ENCODE measurements at regions not wholly inside any gene's neighbourhood (a gene's known extent, or its start where the extent isn't known, plus 50 kb on each side); places are given as distances from the start of the nearest gene placed in this dataset.
"Not testable (repeated sequence)": the region's sequence is repeated elsewhere in the genome, so short reads cannot be mapped to it uniquely, and the experiment has no call there.

GRCh38 chr2:89850481-89850880 is 1159.0 kb downstream of the RPIA start:
- TF ChIP-seq CTCF (IDR thresholded peaks at IDR 0.05): no peak
- no peak for TF ChIP-seq ZFX (IDR thresholded peaks at IDR 0.05; ENCODE audit: borderline replicate concordance)

GRCh38 chr2:89850881-89851582 is 1159.6 kb downstream of the RPIA start:
- H3K27ac ChIP-seq: no peak overlapping the region
- TF ChIP-seq ZFX (IDR thresholded peaks at IDR 0.05; ENCODE audit: borderline replicate concordance) (no peak), CTCF (IDR thresholded peaks at IDR 0.05) (no peak)

More at GRCh38 chr2:89850481-89850880, 1159.0 kb downstream of the RPIA start:
- H3K27ac ChIP-seq: no peak overlapping the region

- H3K27ac ChIP-seq: no peak overlapping the region
- TF ChIP-seq CTCF (IDR thresholded peaks at IDR 0.05) (no peak), ZFX (IDR thresholded peaks at IDR 0.05; ENCODE audit: borderline replicate concordance) (no peak)
Measured at GRCh38 chr2:89851583-89851905, 1160.1 kb downstream of the RPIA start.

- H3K27ac ChIP-seq: not testable (repeated sequence)
Measured at GRCh38 chr2:89853427-89853826, 1162.0 kb downstream of the RPIA start.

- not testable (repeated sequence) for H3K27ac ChIP-seq
Measured at GRCh38 chr2:89855752-89856151, 1164.3 kb downstream of the RPIA start.

GRCh38 chr2:89856305-89856704 is 1164.8 kb downstream of the RPIA start:
- not testable (repeated sequence) for H3K27ac ChIP-seq

- H3K27ac ChIP-seq: not testable (repeated sequence)
Measured at GRCh38 chr2:89862164-89862563, 1170.7 kb downstream of the RPIA start.

GRCh38 chr2:89863209-89863608 is 1171.7 kb downstream of the RPIA start:
- not testable (repeated sequence) for H3K27ac ChIP-seq

- not testable (repeated sequence) for H3K27ac ChIP-seq
Measured at GRCh38 chr2:89874810-89875595, 1183.5 kb downstream of the RPIA start.

- H3K27ac ChIP-seq: not testable (repeated sequence)
Measured at GRCh38 chr2:89876445-89876844, 1185.0 kb downstream of the RPIA start.

- not testable (repeated sequence) for H3K27ac ChIP-seq
Measured at GRCh38 chr2:89876878-89877277, 1185.4 kb downstream of the RPIA start.

GRCh38 chr2:89882880-89883279 is 1191.4 kb downstream of the RPIA start:
- H3K27ac ChIP-seq: not testable (repeated sequence)

- H3K27ac ChIP-seq: not testable (repeated sequence)
Measured at GRCh38 chr2:89883624-89884023, 1192.2 kb downstream of the RPIA start.

GRCh38 chr2:89885071-89885470 is 1193.6 kb downstream of the RPIA start:
- H3K27ac ChIP-seq: not testable (repeated sequence)

- H3K27ac ChIP-seq: not testable (repeated sequence)
Measured at GRCh38 chr2:89888693-89889092, 1197.2 kb downstream of the RPIA start.

- not testable (repeated sequence) for H3K27ac ChIP-seq
Measured at GRCh38 chr2:89890185-89890773, 1198.8 kb downstream of the RPIA start.

GRCh38 chr2:89894988-89895387 is 1203.5 kb downstream of the RPIA start:
- not testable (repeated sequence) for H3K27ac ChIP-seq

- H3K27ac ChIP-seq: not testable (repeated sequence)
Measured at GRCh38 chr2:89895629-89896028, 1204.2 kb downstream of the RPIA start.
